ENCODE measurements at regions not wholly inside any gene's neighbourhood (a gene's known extent, or its start where the extent isn't known, plus 50 kb on each side); places are given as distances from the start of the nearest gene placed in this dataset.

GRCh38 chr4:187227907-187228704, 504.4 kb upstream of the FAT1 start:
- no peak for TF ChIP-seq EZH2 (IDR thresholded peaks at IDR 0.05; ENCODE audit: borderline replicate concordance, insufficient read depth, low read depth, low read length, poor library complexity, severe bottlenecking)
- no peak for TF ChIP-seq CTCF (IDR thresholded peaks at IDR 0.05)
- no peak overlapping the region for H3K27ac ChIP-seq (ENCODE audit: low read length in 2 of 2)
- H3K36me3 ChIP-seq (replicated peaks in 1 of 2; ENCODE audit: control extremely low read depth in 1 of 2, control insufficient read depth in 1 of 2, extremely low read depth in 1 of 2, insufficient read depth in 2 of 2, low read length in 1 of 2) = no peaks in the 10 kb centered on the region
- Mint-ChIP-seq H3K4me3 (no peak overlapping the region), H3K27ac (no peak overlapping the region), H3K4me1 (no peaks in the 10 kb centered on the region), H3K9me3 (ENCODE audit: insufficient read depth) (peaks cover 5% of the 10 kb centered on the region), H3K27me3 (no peaks in the 10 kb centered on the region)
- ChIA-PET CTCF (interaction anchor here (0.6 kb wide), 1 partner anchor 12 kb away, joined by 3 read pairs; no protein-coding TSS in a partner anchor), POLR2A (no interaction called here)
- ATAC-seq (ENCODE audit: low read depth) = no peak
- no peaks in the 10 kb centered on the region for H3K79me2 ChIP-seq (ENCODE audit: control insufficient read depth, insufficient read depth, low read length)
- DNase-seq = no peak
- no peak overlapping the region for H3K9ac ChIP-seq (ENCODE audit: low read length)
- no peaks in the 10 kb centered on the region for H3K27me3 ChIP-seq (replicated peaks in 1 of 4; ENCODE audit: control extremely low read depth in 1 of 4, control insufficient read depth in 3 of 4, insufficient read depth in 4 of 4, low read length in 3 of 4)
- intact Hi-C loops (cut with micrococcal nuclease) = no loop called here
- no peak overlapping the region for H3K4me2 ChIP-seq (replicated peaks; ENCODE audit: low read depth, low read length, poor library complexity, severe bottlenecking)
- WGBS (ENCODE audit: insufficient coverage) = 88% methylated on average over 2 of the region's 6 CpGs
- H3K9me3 ChIP-seq (ENCODE audit: control extremely low read depth in 1 of 3, control insufficient read depth in 2 of 3, insufficient read depth in 1 of 3, low read length in 2 of 3) = no peaks in the 10 kb centered on the region
- H3K4me1 ChIP-seq (ENCODE audit: control insufficient read depth in 2 of 2, insufficient read depth in 2 of 2, low read length in 2 of 2) = no peaks in the 10 kb centered on the region
- no peaks in the 10 kb centered on the region for H4K20me1 ChIP-seq (ENCODE audit: control insufficient read depth, insufficient read depth, low read length, poor library complexity, severe bottlenecking)
- H3K4me3 ChIP-seq (ENCODE audit: control extremely low read depth in 1 of 5, extremely low read depth in 1 of 5, insufficient read depth in 1 of 5, low read depth in 2 of 5, low read length in 4 of 5) = no peak overlapping the region
- H2AFZ ChIP-seq (ENCODE audit: insufficient read depth, low read depth, low read length, poor library complexity, severe bottlenecking) = no peak overlapping the region

GRCh38 chr4:187232196-187232595, 508.5 kb upstream of the FAT1 start:
- WGBS (ENCODE audit: insufficient coverage) = no CpG with 5 or more reads among the region's 3 CpGs

More at GRCh38 chr4:187232196-187232595, 508.5 kb upstream of the FAT1 start:
- H3K27me3 Mint-ChIP-seq = no peaks in the 10 kb centered on the region
- DNase-seq = no peak
- Histone ChIP-seq H4K20me1 (ENCODE audit: control insufficient read depth, insufficient read depth, low read length, poor library complexity, severe bottlenecking) (no peaks in the 10 kb centered on the region), H3K4me1 (ENCODE audit: control insufficient read depth in 2 of 2, insufficient read depth in 2 of 2, low read length in 2 of 2) (no peaks in the 10 kb centered on the region), H3K4me3 (ENCODE audit: control extremely low read depth in 1 of 5, extremely low read depth in 1 of 5, insufficient read depth in 1 of 5, low read depth in 2 of 5, low read length in 4 of 5) (no peak overlapping the region), H3K9me3 (ENCODE audit: control extremely low read depth in 1 of 3, control insufficient read depth in 2 of 3, insufficient read depth in 1 of 3, low read length in 2 of 3) (no peaks in the 10 kb centered on the region), H3K79me2 (ENCODE audit: control insufficient read depth, insufficient read depth, low read length) (no peaks in the 10 kb centered on the region), H3K36me3 (replicated peaks in 1 of 2; ENCODE audit: control extremely low read depth in 1 of 2, control insufficient read depth in 1 of 2, extremely low read depth in 1 of 2, insufficient read depth in 2 of 2, low read length in 1 of 2) (no peaks in the 10 kb centered on the region), H3K27ac (ENCODE audit: low read length in 2 of 2) (no peak overlapping the region), H3K9ac (ENCODE audit: low read length) (no peak overlapping the region), H2AFZ (ENCODE audit: insufficient read depth, low read depth, low read length, poor library complexity, severe bottlenecking) (no peak overlapping the region), H3K4me2 (replicated peaks; ENCODE audit: low read depth, low read length, poor library complexity, severe bottlenecking) (no peak overlapping the region), H3K27me3 (replicated peaks in 1 of 4; ENCODE audit: control extremely low read depth in 1 of 4, control insufficient read depth in 3 of 4, insufficient read depth in 4 of 4, low read length in 3 of 4) (no peaks in the 10 kb centered on the region)
- H3K9me3 Mint-ChIP-seq (ENCODE audit: insufficient read depth) = peaks cover 2% of the 10 kb centered on the region
- POLR2A ChIA-PET = no interaction called here
- intact Hi-C loops (cut with micrococcal nuclease) = no loop called here
- ATAC-seq (ENCODE audit: low read depth) = no peak
- CTCF ChIA-PET = no interaction called here
- no peak overlapping the region for H3K4me3 Mint-ChIP-seq
- H3K27ac Mint-ChIP-seq = no peak overlapping the region
- no peaks in the 10 kb centered on the region for H3K4me1 Mint-ChIP-seq
- no peak for TF ChIP-seq CTCF (IDR thresholded peaks at IDR 0.05)

Data from B cell (primary cell).